ENCODE measurements at regions not wholly inside any gene's neighbourhood (a gene's known extent, or its start where the extent isn't known, plus 50 kb on each side); places are given as distances from the start of the nearest gene placed in this dataset.

GRCh38 chr9:19690128-19690527 lies 98.7 kb downstream of the SLC24A2 start:
- TF ChIP-seq CTCF (IDR thresholded peaks at IDR 0.05) (no peak), POLR2A (IDR thresholded peaks at IDR 0.05) (no peak)

Data from right lobe of liver (tissue), 4 donors.